Peyer's patch (tissue), 4 donors: ENCODE measurements at regions not wholly inside any gene's neighbourhood (a gene's known extent, or its start where the extent isn't known, plus 50 kb on each side); places are given as distances from the start of the nearest gene placed in this dataset.

ENCODE experiments used
- POLR2A ChIP-seq, 2 donors: fragments of 450-650 bp; IDR thresholded peaks; one replicate each; pipeline ENCODE4 v1.5.1; 2017; ENCODE audit warnings: antibody characterized with exemption in 2 of 2, mild to moderate bottlenecking in 2 of 2, moderate library complexity in 2 of 2
- TF ChIP-seq, protein P1 (sequence below), 6 experiments: fragments of 450-650 bp in 4 of 6; fragments of 200-600 bp in 2 of 6; sonication (generic) in 1 of 6; IDR thresholded peaks; one replicate each; pipeline ENCODE4 v1.5.1; 2017 to 2019; ENCODE audit warnings: antibody characterized with exemption in 6 of 6, mild to moderate bottlenecking in 3 of 6, moderate library complexity in 1 of 6

DNA sequence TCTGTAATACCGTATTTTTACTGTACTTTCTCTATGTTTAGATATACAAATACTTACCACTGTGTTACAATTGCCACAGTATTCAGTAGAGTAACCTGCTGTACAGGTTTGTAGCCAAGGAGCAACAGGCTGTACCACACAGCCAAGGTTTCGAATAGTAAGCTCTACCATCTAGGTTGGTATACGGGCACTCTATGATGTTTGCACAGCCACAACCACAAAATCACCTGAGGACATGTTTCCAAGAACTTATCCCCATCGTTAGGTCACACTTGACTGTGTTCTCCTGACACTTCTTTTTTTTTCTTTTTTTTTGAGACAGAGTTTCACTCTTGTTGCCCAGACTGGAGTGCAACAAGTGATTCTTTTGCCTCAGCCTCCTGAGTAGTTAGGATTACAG is 134.6 kb upstream of the TRIM24 start:
- no peak for TF ChIP-seq POLR2A (IDR thresholded peaks at IDR 0.05)
- TF ChIP-seq, protein P1, sequence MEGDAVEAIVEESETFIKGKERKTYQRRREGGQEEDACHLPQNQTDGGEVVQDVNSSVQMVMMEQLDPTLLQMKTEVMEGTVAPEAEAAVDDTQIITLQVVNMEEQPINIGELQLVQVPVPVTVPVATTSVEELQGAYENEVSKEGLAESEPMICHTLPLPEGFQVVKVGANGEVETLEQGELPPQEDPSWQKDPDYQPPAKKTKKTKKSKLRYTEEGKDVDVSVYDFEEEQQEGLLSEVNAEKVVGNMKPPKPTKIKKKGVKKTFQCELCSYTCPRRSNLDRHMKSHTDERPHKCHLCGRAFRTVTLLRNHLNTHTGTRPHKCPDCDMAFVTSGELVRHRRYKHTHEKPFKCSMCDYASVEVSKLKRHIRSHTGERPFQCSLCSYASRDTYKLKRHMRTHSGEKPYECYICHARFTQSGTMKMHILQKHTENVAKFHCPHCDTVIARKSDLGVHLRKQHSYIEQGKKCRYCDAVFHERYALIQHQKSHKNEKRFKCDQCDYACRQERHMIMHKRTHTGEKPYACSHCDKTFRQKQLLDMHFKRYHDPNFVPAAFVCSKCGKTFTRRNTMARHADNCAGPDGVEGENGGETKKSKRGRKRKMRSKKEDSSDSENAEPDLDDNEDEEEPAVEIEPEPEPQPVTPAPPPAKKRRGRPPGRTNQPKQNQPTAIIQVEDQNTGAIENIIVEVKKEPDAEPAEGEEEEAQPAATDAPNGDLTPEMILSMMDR (IDR thresholded peaks at IDR 0.05), result no peak
